Right lobe of liver (tissue), 6 donors: ENCODE measurements at regions not wholly inside any gene's neighbourhood (a gene's known extent, or its start where the extent isn't known, plus 50 kb on each side); places are given as distances from the start of the nearest gene placed in this dataset.

ENCODE experiments used
- ATAC-seq, 4 donors: fragments of 200-7000 bp; cut with Tn5 transposase; one replicate each; pipeline ENCODE4 v1.9.1; 2020; ENCODE audit warnings: mild to moderate bottlenecking in 4 of 4, moderate library complexity in 4 of 4
- DNase-seq, 3 donors: peaks; one replicate each; pipeline ENCODE4 v3.0.0-alpha.2; 2020
- H3K27ac ChIP-seq, 3 donors: fragments of 200-600 bp; one replicate each; pipeline ENCODE4 v1.8.0; 2022
- H3K27me3 ChIP-seq, 2 donors: fragments of 200-600 bp; one replicate each; pipeline ENCODE4 v1.8.0; 2022
- H3K36me3 ChIP-seq, 4 donors: fragments of 200-600 bp; sonication (generic) in 1 of 4; one replicate each; pipeline versions ENCODE4 v1.5.1 to v1.8.0; 2017 to 2022; ENCODE audit warnings: control low read depth in 1 of 4
- H3K4me1 ChIP-seq, 4 donors: fragments of 200-600 bp; sonication (generic) in 1 of 4; one replicate each; pipeline versions ENCODE4 v1.5.1 to v1.8.0; 2017 to 2022; ENCODE audit warnings: control low read depth in 1 of 4
- H3K4me3 ChIP-seq, 3 donors: fragments of 200-600 bp; one replicate each; pipeline ENCODE4 v1.8.0; 2022
- H3K9me3 ChIP-seq, 4 donors: fragments of 200-600 bp; sonication (generic) in 1 of 4; one replicate each; pipeline versions ENCODE4 v1.5.1 to v1.8.0; 2017 to 2022; ENCODE audit warnings: control low read depth in 1 of 4
- CTCF ChIP-seq, 4 donors: fragments of 200-600 bp in 3 of 4; fragments of 450-650 bp in 1 of 4; IDR thresholded peaks; one replicate each; pipeline versions ENCODE4 v1.5.1 to v1.8.0; 2016 to 2022; ENCODE audit warnings: antibody characterized with exemption in 4 of 4, mild to moderate bottlenecking in 2 of 4
- POLR2A ChIP-seq: fragments of 450-650 bp; IDR thresholded peaks from one replicate; pipeline ENCODE4 v1.6.1; 2017; ENCODE audit warnings: antibody characterized with exemption, mild to moderate bottlenecking
- WGBS: methylation state at CpG from one replicate; pipeline ENCODE4 v1.1.6; 2018; ENCODE audit warnings: low coverage, low lambda C conversion rate; ENCODE audit not compliant: insufficient coverage; ENCODE audit errors: missing lambda C conversion rate; 5-methylcytosine and 5-hydroxymethylcytosine counted together
- intact Hi-C, 2 donors: fragments of 100-400 bp; cut with DNase I; formaldehyde crosslinking; loops; one replicate each; pipeline versions ENCODE4 v1.11.2 to v1.14.1; 2022
- donor health status: DM: no; HTN: yes; CAD: no.
- donor health status: DM: no; HTN: no; CAD: no.
- donor health status: DM: no; HTN: no; CAD: no.
- donor health status: DM: no; HTN: yes; CAD: no.
- donor health status: DM: no; HTN: yes; CAD: no.

DNA sequence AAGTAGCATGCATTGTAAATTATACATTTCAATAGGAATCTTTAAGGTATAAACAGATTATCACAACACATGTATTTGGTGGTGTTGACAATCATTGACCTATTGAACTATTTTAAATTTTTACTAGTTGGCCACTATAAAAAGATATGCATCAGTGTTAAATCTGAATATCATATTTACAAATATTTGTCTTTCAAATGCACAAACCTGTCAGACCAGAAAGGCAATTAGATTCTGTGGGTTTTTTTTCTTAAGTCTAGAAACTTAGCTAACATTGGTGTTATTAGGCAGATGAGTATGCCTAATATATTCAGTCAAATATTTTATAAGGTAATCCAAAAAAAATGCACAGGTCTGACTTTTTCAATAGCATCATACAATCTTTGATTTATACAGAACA lies 241.4 kb upstream of the DGKB start:
- ATAC-seq (no peak), DNase-seq (no peak)
- Histone ChIP-seq H3K4me3 (no peak overlapping the region), H3K36me3 (no peaks in the 10 kb centered on the region), H3K27me3 (no peaks in the 10 kb centered on the region), H3K9me3 (no peaks in the 10 kb centered on the region), H3K4me1 (no peaks in the 10 kb centered on the region), H3K27ac (no peak overlapping the region)
- intact Hi-C loops, result no loop called here
- TF ChIP-seq POLR2A (no peak), CTCF (IDR thresholded peaks at IDR 0.05) (no peak)

GRCh38 chr7:15143121-15143520 lies 240.6 kb upstream of the DGKB start:
- intact Hi-C loops, result no loop called here
- H3K9me3 ChIP-seq, result no peaks in the 10 kb centered on the region
- ATAC-seq, result no peak

DNA sequence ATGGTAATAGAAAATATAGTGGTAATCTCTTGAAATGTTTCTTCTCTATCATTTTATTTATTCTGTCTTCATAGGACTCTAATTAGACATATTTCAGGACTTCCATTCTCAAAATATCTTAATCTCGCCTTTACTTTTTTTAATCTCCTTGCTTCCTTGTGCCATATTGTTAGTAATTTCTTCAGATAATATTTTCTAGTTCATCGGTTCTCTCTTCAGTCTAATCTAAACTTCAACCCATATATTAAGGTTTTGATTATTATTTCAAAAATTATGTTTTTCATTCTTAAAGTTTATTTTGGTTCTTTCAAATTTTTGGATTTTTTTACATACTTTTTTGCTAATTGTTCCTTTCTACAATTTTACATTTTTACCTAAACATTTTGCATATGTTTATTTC lies 237.9 kb upstream of the DGKB start:
- TF ChIP-seq POLR2A (no peak), CTCF (IDR thresholded peaks at IDR 0.05) (no peak)
- no peak overlapping the region for H3K27ac ChIP-seq
- no peaks in the 10 kb centered on the region for H3K9me3 ChIP-seq
- 88% methylated on average over 2 of the region's 2 CpGs for WGBS
- H3K36me3 ChIP-seq, result no peaks in the 10 kb centered on the region
- H3K4me1 ChIP-seq, result no peaks in the 10 kb centered on the region
- ATAC-seq, result no peak
- H3K4me3 ChIP-seq, result no peak overlapping the region
- intact Hi-C loops, result no loop called here
- DNase-seq, result no peak
- no peaks in the 10 kb centered on the region for H3K27me3 ChIP-seq

More at GRCh38 chr7:15143121-15143520, 240.6 kb upstream of the DGKB start:
- no peaks in the 10 kb centered on the region for H3K27me3 ChIP-seq
- WGBS, result 89% methylated on average over 3 of the region's 3 CpGs
- DNase-seq, result no peak
- no peaks in the 10 kb centered on the region for H3K4me1 ChIP-seq
- H3K36me3 ChIP-seq, result no peaks in the 10 kb centered on the region
- no peak overlapping the region for H3K4me3 ChIP-seq
- no peak for TF ChIP-seq POLR2A
- TF ChIP-seq CTCF (IDR thresholded peaks at IDR 0.05), result no peak
- no peak overlapping the region for H3K27ac ChIP-seq

DNA sequence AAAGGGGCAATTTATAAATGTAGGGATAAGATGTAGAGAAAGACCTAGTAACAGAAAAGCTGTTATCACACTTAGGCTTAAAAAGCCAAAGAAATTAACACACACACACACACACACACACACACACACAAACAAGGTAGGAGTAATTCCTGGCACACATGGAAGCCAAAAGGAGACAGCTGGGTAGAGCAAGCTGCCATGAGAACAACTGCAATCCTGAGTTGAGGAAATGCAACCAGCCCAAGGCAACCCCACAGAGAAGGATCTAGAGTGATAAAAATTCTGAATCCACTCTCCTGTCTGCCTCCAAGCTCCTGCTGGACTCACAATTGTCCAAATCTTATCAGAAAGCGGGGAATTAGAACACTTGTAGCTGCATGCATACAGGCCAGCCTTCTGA lies 229.1 kb upstream of the DGKB start:
- WGBS, result 89% methylated on average over 1 of the region's 1 CpG
- DNase-seq, result no peak
- TF ChIP-seq CTCF (IDR thresholded peaks at IDR 0.05) (no peak), POLR2A (no peak)

More for the DNA sequence above, 229.1 kb upstream of the DGKB start:
- Histone ChIP-seq H3K36me3 (no peaks in the 10 kb centered on the region), H3K4me3 (no peak overlapping the region), H3K9me3 (no peaks in the 10 kb centered on the region), H3K4me1 (no peaks in the 10 kb centered on the region), H3K27me3 (no peaks in the 10 kb centered on the region), H3K27ac (no peak overlapping the region)
- intact Hi-C loops, result no loop called here
- ATAC-seq, result no peak
